LoVo (cell line): ENCODE measurements at regions not wholly inside any gene's neighbourhood (a gene's known extent, or its start where the extent isn't known, plus 50 kb on each side); places are given as distances from the start of the nearest gene placed in this dataset.

ENCODE experiments used
- DNase-seq: peaks from one replicate; pipeline ENCODE4 v3.0.0-alpha.2; 2016; ENCODE audit warnings: low spot score

DNA sequence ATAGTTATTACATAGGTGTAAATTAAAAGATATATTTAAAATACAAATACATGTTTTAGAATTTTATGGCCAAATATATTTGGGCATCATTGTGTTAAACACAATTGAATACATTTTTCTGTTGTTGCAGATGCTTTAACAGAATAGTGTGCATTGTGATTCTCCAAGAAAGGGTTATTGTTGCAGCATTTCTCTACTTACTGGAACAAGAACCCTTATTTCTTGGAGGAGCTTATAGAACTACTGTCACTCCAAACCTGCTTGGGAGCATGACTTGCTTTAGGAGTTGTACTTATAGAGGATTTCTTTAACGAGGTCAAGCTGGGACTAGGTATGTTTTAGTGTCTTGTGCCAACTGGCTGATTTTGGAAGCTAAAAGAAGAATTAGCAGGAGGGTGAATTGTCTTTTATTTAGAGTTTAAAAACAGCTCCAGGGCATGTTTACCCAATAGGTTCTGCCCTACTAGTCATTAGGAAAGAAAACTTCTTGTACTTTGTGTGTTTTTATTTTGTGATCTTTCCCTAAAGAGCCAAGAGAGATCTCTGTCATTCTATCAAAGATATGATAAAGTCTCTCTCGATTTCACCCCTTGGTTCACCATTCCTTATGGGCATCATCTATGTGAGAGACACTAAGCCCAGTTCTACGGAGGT lies 279.8 kb upstream of the SALL1 start:
- DNase-seq: no peak

DNA sequence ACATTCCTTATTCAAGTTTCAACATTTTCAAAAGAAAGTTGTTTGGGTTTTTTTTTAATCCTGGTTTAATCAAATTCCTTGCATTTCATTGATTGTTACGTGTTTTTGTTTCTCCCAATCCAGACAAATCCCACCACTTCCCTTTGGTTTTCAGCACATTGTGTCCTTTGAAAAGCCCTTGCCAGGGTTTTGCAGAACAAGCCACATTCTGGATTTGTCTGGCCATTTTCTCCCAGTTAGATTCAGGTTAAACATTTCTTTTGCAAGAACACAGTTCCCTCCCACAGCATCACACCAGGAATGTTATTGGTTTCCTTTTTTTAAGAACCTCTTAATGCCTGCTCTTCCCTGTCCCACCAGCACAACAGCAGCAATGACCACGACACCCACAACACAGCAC lies 278.0 kb upstream of the SALL1 start:
- no peak for DNase-seq

DNA sequence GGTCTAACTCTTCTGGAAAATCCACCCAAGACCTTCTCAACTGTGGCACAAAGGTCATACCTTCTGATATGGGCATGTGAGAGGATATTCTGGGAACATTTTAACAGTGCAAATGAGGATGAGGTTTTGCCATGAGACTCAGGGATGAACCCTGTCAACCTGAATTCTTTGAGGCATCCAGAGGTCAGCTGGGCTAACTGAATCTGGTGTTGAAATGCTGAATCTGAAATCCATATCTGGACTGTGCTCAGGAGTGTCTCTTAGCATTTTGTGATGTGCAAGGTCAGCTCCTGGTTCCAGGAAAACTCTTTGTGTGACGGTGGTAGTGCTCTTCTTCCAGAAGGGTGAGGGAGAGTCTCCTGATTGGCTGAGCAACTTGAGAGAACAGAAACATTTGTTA lies 276.0 kb upstream of the SALL1 start:
- DNase-seq: no peak

- DNase-seq: no peak
Observed at GRCh38 chr16:51426276-51426675, 275.2 kb upstream of the SALL1 start.

- no peak for DNase-seq
Observed at GRCh38 chr16:51420247-51420646, 269.2 kb upstream of the SALL1 start.

GRCh38 chr16:51419768-51420167 lies 268.7 kb upstream of the SALL1 start:
- no peak for DNase-seq

DNA sequence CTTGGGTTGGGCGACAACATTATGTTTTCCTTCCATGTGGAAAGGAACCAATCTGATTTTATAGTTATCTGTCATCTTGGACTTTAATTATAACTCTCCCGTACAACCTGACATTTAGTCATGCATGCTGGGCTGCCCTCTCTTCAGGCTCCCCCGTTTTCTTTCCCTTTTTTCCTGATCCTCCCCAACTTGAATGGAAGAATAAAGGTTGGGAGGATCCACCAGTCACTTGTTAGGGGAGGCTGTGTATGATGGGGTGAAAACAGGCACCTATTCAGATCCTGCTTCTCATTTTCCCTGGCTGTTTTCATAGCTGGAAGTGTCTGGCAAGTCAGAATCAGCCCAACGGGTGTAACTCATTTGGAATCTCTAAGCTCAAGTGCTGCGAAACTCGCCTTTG lies 267.2 kb upstream of the SALL1 start:
- DNase-seq: no peak

GRCh38 chr16:51416926-51417325 lies 265.9 kb upstream of the SALL1 start:
- no peak for DNase-seq

DNA sequence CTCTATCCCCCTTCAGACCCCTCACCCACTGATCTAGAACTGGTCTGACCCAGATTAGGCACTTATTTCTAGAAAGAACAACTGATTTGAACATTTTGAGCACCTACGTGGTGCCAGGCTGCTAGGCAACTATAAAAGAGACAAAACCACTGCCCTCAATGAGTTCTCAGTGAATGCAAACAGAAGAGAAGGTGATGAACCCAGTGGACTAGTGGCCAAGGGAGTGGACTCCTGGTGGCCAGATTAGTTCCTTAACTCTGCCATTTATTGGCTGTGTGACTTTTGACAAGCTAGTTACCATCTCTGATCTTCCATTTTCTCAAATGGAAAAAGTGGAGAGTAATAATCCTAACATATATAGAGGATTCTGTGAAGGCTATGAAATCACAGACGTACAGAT lies 259.1 kb upstream of the SALL1 start:
- no peak for DNase-seq

- no peak for DNase-seq
Observed at GRCh38 chr16:51409001-51409675, 258.1 kb upstream of the SALL1 start.

DNA sequence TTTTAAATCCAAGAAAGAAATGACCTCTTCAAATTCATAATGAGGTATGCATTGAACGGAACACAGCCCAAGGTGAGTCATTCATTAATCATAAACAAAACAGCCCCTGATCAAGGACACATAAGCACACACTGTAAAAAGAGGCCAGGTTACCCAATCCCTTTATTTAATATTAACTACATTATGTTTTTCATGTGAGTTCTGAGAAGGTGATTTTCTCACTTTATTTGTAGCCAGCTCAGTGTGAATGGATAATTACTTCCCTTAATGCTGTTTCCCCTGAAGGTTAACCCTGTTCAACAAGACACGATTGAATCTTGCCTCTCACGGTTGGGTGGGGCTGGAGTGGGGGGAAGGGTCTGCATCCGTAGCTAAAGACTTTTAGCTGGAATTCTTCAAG lies 257.3 kb upstream of the SALL1 start:
- no peak for DNase-seq

- no peak for DNase-seq
Observed at GRCh38 chr16:51407921-51408320, 256.9 kb upstream of the SALL1 start.

DNA sequence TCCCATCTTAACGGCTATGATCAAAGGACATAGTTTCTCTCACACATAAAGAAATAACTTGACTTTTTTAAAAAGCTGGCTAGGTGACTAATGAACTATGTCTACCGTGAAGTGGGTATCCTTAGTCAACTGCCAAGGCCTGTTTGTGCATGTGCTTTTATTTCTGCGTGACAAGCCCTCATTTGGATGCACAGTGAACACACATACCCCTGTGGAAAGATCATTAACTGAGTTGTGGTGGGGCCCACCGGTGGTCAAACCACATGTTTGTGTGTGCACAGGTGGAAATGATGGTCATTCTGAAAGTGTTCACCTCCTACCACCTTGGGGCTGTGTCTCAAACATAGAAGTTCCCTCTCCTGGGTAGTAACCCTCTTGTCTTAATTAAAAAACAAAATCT lies 256.1 kb upstream of the SALL1 start:
- no peak for DNase-seq

DNA sequence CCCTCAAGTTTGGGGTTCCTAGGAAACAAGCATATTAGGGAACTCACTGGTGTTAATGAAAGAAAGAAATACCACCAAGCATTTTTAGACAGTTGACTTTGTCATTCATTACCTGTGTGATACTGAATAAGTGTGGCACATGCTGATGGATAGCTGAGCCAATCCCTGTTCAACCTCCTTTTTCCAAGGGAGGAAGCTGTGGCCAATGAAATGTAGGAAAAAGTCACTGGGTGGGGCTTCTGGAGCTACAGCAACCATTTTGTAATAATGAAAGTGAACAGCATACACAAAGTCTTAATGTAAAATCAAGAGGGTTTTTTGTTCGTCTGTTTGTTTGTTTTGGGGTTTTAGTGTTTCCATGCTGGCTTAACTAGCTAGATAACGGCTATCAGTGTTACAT lies 254.3 kb upstream of the SALL1 start:
- DNase-seq: no peak

DNA sequence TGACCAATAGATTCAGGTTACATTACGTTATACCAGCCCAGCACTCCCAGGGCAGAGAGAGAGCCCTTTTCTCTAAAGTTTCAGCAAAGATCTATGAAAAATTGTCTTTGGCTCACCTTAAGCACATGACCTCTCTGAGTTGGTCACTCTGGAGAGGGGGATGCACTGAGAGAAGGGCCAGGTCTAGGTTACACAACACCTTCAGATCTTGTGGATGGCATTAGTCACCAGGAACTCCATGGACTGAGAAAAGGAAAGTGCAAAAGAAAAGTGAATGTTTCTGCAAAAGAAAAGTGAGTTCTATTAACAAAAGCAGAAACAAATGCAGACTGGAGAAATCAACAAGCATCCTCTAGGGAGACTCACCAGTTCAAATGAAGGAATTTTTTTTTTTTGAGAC lies 253.3 kb upstream of the SALL1 start:
- DNase-seq: no peak

DNA sequence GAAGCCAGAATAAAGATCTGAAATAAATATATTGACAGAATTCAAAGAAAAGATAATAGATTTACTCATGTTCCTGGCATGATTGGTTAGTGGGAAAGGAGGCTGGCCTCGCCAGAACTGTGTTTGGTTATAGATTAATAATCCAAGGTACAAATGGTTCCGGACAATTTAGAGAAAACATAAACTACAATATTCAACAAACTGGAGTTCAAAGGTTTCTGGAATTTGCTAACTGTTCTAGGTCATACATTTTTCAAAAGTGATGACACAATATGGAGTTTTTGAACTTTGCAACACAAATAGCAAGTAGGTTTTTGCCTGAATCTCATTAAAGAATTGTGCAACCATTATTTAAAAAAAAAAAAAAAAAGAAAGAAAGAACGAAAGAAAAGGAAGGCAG lies 251.7 kb upstream of the SALL1 start:
- no peak for DNase-seq

GRCh38 chr16:51402298-51402697 lies 251.2 kb upstream of the SALL1 start:
- DNase-seq: no peak

DNA sequence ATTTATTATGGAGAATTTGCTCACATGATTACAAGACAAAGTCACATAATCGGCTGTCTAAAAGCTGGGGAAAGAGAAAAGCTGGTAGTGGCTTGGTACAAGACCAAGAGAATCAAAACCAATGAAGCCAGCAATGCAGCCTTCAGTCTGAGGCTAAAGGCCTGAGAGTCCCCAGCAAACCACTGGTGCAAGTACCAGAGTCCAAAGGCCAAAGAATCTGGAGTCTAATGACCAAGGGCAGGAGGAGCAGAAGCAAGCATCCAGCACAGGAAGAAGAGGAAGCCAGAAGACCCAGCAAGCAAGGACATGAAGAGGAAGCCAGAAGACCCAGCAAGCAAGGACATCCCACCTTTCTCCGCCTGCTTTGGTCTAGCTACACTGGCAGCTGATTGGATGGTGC lies 250.6 kb upstream of the SALL1 start:
- DNase-seq: no peak

DNA sequence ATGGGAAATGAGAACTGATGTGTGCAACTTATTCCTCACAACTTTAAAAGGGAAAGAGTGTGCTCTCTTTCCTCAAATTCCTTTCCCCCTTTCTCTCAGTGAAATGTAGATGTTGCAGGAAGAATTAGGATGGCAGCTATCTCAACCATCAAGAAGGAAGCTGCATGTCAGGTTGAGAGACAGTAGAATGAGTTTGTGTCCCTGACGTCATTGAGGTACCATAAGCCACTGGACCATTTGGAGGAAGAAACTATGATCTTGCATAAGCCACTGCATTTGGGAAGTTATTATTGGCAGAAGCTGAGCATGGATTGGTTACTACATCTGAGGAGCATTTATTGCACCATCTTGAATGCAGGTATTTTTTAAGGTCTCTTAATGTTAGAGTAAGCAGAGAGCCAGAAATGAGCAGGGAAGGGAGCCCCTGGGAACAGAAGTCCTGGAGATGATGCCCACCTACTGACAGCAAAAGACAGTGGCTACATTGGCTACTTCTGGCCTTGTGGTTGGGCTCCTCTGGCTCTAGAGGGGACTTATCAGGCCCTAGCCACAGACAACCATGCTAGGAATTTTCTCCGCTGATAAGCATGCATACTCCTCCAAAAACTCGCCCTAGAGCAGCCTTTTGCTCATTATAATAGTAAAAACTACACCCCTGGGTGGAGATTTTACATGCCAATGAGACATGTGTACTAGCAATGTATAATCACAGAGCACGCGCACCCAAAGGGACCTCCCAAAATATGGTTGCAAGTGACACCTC lies 249.0 kb upstream of the SALL1 start:
- DNase-seq: no peak

DNA sequence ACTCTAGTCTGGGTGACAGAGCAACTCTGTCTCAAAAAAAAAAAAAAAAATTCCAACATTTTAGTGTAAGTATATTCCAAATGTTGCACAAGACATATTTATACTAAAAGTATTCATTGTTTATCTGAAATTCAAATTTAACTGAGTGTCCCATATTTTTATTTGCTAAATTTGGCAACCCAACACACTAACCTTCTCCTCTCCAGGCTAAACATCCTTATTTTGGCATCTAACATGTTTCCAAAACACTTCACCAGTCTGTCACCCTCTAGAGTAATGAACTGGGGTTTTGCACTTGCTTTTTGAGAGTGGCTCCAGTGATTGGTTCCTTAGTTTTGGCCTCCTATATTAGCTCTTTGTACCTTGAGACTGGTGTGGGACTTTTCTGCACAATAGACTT lies 243.4 kb upstream of the SALL1 start:
- no peak for DNase-seq

GRCh38 chr16:51393381-51394005 lies 242.4 kb upstream of the SALL1 start:
- no peak for DNase-seq

DNA sequence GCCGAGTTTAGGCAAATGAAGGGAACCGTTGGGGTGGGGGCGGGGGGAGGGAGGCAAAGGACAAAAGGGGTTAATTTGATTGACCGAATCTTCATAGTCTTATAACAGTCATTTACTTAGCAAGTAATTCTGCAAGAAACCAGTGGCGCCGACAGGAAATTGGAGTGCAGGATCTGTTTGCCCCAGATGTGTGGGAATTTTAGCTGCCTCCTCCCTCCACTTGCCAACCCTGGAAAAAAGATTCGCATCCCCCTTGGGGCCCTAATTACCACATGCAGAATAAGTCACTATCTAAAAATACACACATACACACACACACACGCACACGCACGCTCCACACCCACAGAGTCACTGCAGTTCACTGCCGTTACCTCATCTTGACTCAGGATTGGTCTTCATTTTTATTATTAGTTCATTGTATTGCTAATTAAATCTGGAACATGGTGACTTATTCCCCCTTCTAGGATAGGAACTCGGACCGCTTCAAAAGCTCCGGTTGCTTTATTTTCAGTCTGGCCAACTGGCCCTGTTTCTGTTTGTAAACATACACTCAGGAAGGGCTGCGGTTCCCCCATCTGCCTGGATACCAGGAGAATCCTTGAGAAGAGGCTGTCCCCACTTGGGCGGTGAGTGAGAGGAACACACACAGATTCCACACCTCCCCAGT lies 241.6 kb upstream of the SALL1 start:
- DNase-seq: no peak
